ENCODE measurements at regions not wholly inside any gene's neighbourhood (a gene's known extent, or its start where the extent isn't known, plus 50 kb on each side); places are given as distances from the start of the nearest gene placed in this dataset.
"Not testable (repeated sequence)": the region's sequence is repeated elsewhere in the genome, so short reads cannot be mapped to it uniquely, and the experiment has no call there.

DNA sequence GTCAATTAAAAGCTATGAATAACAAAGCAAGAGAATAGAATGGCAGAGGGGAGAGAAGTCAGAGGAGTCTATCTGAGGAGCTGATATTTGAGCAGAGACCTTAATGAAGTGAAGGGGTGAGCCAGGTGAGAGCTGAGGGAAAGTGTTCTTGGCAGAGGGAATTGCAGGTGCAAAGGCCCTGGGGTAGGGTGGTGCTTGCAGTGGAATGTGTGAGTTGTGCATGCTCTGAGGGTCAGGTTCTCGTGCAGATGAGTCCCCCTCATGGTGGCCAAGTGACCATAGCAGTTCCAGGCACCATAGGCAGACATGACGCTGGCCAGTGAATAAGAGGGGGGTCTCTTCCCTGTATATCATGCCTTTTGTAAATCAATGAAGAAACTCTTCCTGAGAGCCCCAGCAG is 58.9 kb upstream of the ALX4 start:
- TF ChIP-seq, protein P1, sequence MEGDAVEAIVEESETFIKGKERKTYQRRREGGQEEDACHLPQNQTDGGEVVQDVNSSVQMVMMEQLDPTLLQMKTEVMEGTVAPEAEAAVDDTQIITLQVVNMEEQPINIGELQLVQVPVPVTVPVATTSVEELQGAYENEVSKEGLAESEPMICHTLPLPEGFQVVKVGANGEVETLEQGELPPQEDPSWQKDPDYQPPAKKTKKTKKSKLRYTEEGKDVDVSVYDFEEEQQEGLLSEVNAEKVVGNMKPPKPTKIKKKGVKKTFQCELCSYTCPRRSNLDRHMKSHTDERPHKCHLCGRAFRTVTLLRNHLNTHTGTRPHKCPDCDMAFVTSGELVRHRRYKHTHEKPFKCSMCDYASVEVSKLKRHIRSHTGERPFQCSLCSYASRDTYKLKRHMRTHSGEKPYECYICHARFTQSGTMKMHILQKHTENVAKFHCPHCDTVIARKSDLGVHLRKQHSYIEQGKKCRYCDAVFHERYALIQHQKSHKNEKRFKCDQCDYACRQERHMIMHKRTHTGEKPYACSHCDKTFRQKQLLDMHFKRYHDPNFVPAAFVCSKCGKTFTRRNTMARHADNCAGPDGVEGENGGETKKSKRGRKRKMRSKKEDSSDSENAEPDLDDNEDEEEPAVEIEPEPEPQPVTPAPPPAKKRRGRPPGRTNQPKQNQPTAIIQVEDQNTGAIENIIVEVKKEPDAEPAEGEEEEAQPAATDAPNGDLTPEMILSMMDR (IDR thresholded peaks at IDR 0.05; ENCODE audit: low read length, missing control alignments), result no peak
- DNase-seq (ENCODE audit: low read depth), result no peak
- H3K4me3 ChIP-seq (replicated peaks; ENCODE audit: low read depth, low read length), result no peak overlapping the region

GRCh38 chr11:44371042-44371441 is 61.1 kb upstream of the ALX4 start:
- H3K4me3 ChIP-seq (replicated peaks; ENCODE audit: low read depth, low read length); DNase-seq (ENCODE audit: low read depth): not testable (repeated sequence)

DNA sequence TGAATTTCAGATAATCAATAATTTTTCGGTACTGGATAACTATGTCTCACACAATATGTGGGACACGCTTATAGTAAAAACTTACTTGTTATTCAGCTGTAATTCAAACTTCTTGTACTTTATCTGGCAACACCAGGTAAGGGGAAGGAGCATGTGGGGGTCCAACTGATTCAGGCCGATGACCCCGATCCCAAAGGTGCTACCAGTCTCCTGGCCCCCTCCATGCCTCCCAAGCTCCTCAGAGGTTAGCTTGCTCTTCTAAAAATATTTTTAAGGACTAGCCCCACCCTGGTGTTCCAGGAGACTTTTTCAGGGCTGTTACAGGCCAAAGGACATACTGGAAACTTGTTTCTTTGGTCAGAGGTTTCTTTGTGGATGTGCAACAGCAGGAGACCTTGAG is 61.8 kb upstream of the ALX4 start:
- no peak for DNase-seq (ENCODE audit: low read depth)
- H3K4me3 ChIP-seq (replicated peaks; ENCODE audit: low read depth, low read length), result no peak overlapping the region
- TF ChIP-seq, protein P1 (IDR thresholded peaks at IDR 0.05; ENCODE audit: low read length, missing control alignments), result no peak

- no peak overlapping the region for H3K4me3 ChIP-seq (replicated peaks; ENCODE audit: low read depth, low read length)
- TF ChIP-seq, protein P1 (IDR thresholded peaks at IDR 0.05; ENCODE audit: low read length, missing control alignments), result no peak
- DNase-seq (ENCODE audit: low read depth), result no peak
These were observed 63.0 kb upstream of the ALX4 start for GRCh38 chr11:44372989-44373388.

GRCh38 chr11:44374001-44374400 is 64.1 kb upstream of the ALX4 start:
- DNase-seq (ENCODE audit: low read depth), result no peak
- no peak overlapping the region for H3K4me3 ChIP-seq (replicated peaks; ENCODE audit: low read depth, low read length)
- TF ChIP-seq, protein P1 (IDR thresholded peaks at IDR 0.05; ENCODE audit: low read length, missing control alignments), result no peak

DNA sequence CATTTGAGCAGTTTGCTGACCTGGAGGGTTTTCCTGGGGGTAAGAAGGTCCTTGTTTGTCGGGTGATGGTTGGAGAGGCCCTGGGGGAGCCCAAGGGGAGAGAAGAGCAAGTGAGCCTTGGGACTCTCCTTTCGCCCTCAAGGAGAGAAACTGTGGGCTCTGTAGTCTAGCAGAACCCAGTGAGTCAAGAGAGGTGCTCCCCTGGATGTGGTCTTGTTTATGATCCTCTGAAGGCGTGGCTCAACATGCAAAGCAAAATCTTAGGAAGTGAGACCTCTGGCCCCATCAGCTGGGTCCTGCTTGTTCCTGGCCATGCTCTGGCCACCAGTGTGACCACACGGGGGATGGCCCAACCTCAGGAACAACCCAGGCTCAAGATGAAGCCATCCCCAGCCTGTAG is 66.5 kb upstream of the ALX4 start:
- DNase-seq (ENCODE audit: low read depth), result no peak
- TF ChIP-seq, protein P1 (IDR thresholded peaks at IDR 0.05; ENCODE audit: low read length, missing control alignments), result no peak
- H3K4me3 ChIP-seq (replicated peaks; ENCODE audit: low read depth, low read length), result no peak overlapping the region

DNA sequence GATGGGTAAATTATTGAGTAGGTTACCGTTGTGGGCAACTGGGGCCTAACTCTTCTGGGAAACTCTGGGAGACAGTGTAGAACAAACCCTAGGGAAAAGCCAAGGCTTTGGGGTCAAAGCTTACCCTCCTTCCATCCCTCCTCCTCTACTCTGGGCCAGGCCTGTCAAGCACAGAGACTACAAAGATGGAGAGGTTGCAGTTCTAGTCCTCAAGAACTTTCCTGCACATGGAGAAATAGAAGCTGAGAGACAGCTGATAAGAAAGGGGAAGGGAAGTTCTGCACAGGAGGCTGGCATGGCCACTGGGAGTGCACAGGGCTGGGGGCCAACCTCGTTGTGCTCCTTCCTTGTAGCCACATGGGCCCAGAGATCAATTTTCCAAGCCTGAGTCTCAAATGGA is 67.2 kb upstream of the ALX4 start:
- H3K4me3 ChIP-seq (replicated peaks; ENCODE audit: low read depth, low read length), result no peak overlapping the region
- DNase-seq (ENCODE audit: low read depth), result no peak
- TF ChIP-seq, protein P1 (IDR thresholded peaks at IDR 0.05; ENCODE audit: low read length, missing control alignments), result no peak

DNA sequence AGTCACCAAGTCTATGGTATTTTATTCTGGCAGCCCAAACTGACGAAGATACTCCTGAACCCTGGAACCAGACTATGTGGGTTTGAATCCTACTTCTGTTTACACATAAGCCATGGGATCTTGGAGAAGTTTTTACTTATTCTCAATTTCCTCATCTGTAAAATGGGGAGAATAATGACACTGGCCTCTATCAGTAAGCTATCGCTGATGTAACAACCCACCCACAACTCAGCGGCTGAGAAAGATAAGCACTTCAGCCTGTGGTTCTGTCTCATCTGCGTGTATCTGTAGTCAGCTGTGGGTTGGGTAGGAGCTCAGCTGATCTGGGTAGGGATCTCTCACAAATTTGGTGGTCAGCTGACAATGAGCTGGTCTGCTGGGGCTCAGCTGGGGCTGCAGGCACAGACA is 68.0 kb upstream of the ALX4 start:
- no peak for DNase-seq (ENCODE audit: low read depth)
- TF ChIP-seq, protein P1 (IDR thresholded peaks at IDR 0.05; ENCODE audit: low read length, missing control alignments), result no peak
- no peak overlapping the region for H3K4me3 ChIP-seq (replicated peaks; ENCODE audit: low read depth, low read length)
